DND-41 (cell line): ENCODE measurements at regions not wholly inside any gene's neighbourhood (a gene's known extent, or its start where the extent isn't known, plus 50 kb on each side); places are given as distances from the start of the nearest gene placed in this dataset.

Experiments
- EZH2 ChIP-seq: IDR thresholded peaks from 3 replicates; pipeline ENCODE4 v1.6.1; 2012; ENCODE audit warnings: borderline replicate concordance, low read depth, mild to moderate bottlenecking, moderate library complexity, low read length, inconsistent platforms; ENCODE audit not compliant: severe bottlenecking
- TF ChIP-seq, protein P1 (sequence below): IDR thresholded peaks from 2 replicates; pipeline ENCODE4 v1.5.1; 2012; ENCODE audit warnings: borderline replicate concordance, low read length, moderate library complexity, mild to moderate bottlenecking; ENCODE audit not compliant: poor library complexity, severe bottlenecking; ENCODE audit errors: extremely low read depth

DNA sequence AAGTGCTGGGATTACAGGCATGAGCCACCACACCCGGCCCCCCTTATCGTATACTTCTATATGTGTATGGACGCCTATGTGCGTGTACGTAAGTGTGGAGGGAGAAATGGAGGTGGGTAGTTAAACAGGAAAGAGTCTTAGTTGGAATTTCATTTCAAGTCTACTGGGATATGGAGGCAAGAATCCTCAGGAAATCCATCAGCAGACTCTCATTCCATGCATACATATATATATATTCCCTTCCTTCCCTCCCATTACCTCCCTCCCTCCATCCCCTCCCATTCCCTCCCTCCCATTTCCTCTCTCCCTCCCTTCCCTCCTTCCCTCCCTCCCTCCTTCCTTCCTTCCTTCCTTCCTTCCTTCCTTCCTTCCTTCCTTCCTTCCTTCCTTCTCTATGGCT lies 391.7 kb upstream of the RBFOX1 start:
- TF ChIP-seq, protein P1, sequence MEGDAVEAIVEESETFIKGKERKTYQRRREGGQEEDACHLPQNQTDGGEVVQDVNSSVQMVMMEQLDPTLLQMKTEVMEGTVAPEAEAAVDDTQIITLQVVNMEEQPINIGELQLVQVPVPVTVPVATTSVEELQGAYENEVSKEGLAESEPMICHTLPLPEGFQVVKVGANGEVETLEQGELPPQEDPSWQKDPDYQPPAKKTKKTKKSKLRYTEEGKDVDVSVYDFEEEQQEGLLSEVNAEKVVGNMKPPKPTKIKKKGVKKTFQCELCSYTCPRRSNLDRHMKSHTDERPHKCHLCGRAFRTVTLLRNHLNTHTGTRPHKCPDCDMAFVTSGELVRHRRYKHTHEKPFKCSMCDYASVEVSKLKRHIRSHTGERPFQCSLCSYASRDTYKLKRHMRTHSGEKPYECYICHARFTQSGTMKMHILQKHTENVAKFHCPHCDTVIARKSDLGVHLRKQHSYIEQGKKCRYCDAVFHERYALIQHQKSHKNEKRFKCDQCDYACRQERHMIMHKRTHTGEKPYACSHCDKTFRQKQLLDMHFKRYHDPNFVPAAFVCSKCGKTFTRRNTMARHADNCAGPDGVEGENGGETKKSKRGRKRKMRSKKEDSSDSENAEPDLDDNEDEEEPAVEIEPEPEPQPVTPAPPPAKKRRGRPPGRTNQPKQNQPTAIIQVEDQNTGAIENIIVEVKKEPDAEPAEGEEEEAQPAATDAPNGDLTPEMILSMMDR = no peak
- no peak for TF ChIP-seq EZH2
